HG03045 (cell line): ENCODE measurements at regions not wholly inside any gene's neighbourhood (a gene's known extent, or its start where the extent isn't known, plus 50 kb on each side); places are given as distances from the start of the nearest gene placed in this dataset.
"Not testable (repeated sequence)": the region's sequence is repeated elsewhere in the genome, so short reads cannot be mapped to it uniquely, and the experiment has no call there.

ENCODE experiments used
- ATAC-seq: cut with Tn5 transposase; IDR thresholded peaks from one replicate; pipeline ENCODE4 v1.9.1; 2021; ENCODE audit warnings: mild to moderate bottlenecking, moderate library complexity; ENCODE audit not compliant: unreplicated experiment

DNA sequence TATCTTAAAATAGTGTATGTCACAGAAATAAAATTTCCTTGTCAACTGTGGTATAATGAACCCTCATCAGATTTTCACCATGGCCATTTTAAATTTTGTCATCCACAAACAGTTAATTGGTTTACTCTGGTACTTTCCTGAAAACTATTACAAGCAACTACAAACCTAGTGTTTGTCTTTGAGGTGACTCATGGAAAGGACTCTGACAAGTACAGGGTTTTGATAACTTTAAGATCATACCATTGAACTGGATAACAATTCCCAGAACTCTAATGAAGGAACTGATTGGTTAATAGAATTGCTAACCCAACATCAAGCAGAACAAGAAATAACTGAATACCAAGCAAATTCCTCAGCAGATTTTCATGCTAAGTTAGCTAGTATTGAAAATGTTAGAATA, 237.7 kb upstream of the IPO5 start:
- no peak for ATAC-seq

DNA sequence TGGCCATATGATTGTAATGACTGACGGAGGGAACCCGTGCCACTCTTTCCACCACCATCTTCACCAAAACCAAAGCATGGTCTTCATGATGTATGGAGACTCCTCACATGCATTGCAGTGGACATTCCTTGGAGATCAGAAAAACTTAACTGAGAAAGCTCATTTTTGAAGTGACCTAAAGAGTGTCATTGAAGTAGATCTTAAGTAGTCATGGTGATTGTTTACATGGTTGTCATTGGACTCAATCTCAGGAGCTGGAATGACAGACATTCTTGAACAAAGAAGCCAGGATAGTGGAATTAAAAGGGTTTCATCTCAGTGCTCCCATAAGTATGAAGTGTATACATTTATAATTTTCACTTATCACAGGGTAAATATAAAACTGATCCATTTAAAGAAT, 236.7 kb upstream of the IPO5 start:
- ATAC-seq = no peak

DNA sequence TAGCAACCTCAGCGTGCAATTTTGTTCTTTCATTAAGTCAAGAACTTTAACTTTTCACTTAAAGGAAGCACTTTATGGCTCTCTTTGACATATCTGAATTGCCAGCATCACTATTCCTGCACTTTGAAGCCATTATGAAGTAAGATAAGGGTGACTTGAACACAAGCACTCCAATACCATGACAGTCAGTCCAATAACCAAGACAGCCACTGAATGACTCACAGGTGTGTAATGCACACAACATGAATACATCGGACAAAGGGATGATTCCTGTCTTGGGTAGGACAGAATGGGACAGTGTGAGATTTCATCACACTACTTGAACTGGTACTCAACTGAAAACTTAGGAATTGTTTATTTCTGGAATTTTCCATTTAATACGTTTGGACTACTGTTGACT, 233.7 kb upstream of the IPO5 start:
- no peak for ATAC-seq

DNA sequence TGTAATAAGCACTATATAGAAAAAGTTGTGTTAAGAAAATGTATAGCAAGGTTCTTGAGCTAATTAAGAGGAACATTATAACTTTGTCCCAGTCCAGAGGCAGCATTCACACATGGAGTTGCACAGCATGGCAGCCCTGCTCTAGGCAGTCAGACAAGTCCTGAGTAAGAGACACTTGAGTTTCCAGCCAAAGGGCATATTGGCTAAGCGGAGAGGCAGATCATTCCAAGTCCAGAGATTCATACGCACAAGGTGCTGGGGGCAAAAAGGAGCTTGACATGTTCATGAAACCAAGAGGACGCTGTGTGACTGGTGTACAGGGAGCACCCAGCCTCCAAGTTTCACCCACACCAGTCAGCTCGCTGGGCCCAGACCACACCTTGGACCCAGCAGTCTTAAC, 232.6 kb upstream of the IPO5 start:
- no peak for ATAC-seq

DNA sequence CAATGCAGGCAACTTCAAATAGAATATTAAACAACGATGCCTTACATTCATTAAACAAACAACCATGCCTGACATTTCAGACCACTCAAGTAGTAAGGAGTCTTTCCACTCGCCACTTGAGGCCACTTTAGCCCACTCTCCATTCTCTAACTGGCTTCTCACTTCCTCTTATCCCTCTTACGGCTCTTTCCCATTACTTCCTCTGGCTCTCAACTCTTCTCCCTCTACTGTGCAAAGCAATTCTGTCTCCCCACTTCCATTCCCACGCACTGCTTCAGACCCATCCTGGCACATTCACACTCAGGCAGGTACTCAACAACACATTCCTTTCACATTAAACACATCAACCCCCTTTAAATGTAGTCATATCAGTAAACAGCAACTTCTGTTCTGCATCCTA, 229.8 kb upstream of the IPO5 start:
- ATAC-seq = no peak

DNA sequence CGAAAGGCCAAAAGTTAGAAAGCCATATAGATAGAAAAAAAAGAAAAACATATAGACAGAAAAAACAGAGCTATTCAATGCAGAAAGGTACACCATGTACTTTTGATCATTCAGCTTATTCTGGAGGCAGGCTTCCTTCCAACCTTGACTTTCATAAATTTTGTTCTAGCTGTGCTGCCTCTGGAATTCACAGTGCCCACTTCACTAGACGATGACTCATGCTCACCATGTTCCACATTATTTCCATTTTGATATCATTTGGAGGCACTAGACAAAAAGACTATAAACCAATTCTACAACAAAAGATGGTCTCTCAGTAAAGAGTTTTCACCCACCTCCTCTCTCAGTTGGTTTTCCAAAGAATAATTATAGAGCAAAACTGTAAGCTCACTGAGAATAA, 229.0 kb upstream of the IPO5 start:
- no peak for ATAC-seq

DNA sequence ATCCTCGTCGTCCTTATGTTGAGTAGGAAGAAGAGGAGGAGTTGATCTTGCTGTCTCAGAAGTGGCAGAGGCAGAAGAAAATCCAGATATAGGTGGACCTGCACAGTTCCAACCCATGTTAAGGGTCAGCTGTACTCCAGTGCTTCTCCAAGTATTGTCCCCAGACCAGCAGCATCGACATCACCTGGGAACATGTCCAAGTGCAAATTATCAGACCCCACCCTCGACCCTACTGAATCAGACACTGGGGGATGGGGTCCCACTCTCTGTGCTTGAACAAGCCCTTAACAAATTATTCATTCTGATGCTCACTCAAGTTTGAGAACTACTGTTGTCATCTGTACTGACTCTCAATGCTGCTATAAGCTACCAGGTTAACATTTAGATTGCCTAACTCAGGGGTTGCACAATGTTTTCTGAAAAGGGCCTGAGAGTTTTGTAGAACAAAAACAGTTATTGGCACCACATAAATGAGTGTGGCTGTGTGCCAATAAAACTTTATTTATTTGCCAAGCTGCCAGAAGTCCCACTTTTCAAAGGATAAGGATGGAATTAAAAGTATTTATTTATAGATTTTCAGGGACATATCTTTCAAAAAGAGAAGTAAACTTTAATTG, 226.7 kb upstream of the IPO5 start:
- ATAC-seq = no peak

DNA sequence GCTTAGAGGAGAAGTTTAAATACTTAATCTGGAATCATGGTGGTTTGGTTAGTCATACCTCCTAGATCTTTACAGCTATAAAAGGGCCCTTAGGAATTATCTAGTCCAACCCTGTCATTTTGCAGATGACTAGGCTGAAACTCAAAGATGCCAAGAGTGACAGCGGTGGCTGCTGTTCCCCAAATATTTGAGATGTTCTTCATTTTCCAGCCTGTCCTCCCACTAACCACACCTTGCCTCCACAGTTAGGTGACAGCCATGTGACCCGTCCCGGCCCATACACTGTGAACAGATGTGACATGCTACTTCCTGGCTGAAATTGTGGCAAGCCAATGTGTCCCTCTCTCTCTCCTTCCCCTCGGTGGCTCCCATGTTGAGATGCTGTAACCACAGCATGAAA, 225.5 kb upstream of the IPO5 start:
- ATAC-seq = no peak

DNA sequence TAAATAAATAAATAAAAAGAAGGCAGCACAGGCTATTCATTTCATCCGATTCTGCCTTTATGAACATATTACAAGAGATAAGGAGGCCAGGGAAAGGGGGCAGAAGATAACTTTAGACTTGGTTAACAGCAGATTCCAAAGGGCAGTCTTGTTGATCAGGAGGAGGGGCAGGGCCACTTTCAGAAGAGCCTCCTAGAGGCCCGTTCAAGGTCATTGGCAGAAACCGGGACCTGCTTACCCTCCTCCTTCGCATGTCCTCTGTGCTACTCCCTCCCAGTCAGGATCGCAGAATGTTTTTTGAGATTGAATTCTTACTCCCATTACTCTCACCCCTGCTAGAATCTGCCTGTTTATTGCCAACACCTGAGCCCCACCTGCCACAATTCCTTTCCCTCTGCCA, 217.0 kb upstream of the IPO5 start:
- no peak for ATAC-seq

DNA sequence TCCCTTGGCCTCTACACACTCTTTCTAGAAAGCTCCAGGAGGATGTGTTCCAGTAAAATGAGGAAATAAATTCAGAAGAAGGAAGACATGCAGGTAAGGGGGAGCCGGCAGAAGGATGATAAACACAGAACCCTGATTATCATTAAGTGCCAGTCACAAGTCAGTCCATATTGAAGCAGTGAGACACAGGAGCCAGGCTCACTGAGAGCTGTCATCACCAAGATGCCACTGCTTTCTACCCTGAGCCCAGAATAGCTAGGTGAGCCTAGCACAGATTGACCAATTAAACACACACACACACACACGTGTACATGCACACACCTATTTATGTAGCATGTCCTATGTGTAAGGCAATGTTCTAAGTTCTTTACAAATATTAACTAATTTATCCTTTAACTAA, 211.4 kb upstream of the IPO5 start:
- ATAC-seq = no peak

DNA sequence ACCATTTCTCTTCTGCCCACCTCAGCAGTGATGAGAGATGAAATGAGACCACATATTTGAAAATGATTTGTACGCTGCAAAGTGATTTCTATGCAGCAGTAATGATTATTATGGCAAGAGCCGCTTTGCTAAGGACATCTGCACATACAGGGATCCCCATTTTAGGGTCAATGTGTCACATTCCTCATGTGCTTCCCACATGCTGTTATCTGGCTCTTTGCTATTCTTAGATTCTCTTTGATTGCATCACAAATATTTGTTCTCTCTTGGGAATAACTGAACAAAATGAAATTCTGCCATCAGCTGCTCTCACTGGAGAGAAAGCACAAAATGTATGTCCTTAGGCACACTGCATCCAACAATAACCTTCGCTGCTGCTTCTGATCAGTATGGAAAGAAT, 209.5 kb upstream of the IPO5 start:
- no peak for ATAC-seq

DNA sequence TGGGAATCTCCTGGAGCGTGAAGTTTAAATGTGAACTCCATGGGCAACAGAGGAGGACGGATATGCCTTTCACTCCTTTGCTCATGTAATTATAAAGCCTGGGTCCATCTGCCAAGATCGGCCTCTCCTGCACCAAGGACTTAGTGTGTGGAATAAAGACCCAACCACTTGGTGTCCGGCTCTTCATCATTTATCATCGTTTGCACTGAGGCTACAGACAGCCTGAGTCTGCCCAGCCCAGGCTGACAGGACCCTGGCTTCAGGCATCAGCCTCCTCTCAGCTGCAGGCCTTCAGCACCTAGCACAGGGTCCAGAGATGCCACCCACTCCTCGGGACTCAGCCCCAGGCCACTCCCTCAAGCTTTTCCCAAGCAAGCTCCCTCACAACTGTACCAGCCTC, 206.8 kb upstream of the IPO5 start:
- no peak for ATAC-seq

DNA sequence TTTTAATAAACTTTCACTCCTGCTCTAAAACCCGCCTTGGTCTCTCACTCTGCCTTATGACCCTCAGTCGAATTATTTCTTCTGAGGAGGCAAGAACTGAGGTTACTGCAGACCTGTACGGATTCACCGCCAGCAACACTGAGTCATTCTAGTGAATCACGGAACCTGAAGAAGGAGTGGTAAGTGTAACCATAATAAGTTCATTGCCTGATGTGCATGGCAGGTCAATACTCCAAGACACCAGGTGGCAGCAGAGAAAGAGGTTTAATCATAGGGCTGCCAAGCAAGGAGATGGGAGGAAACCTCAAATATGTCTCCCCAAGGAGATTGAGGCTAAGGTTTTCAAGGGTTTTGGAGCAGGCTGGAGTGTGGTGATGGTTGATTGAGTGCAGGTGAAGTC, 204.3 kb upstream of the IPO5 start:
- no peak for ATAC-seq

DNA sequence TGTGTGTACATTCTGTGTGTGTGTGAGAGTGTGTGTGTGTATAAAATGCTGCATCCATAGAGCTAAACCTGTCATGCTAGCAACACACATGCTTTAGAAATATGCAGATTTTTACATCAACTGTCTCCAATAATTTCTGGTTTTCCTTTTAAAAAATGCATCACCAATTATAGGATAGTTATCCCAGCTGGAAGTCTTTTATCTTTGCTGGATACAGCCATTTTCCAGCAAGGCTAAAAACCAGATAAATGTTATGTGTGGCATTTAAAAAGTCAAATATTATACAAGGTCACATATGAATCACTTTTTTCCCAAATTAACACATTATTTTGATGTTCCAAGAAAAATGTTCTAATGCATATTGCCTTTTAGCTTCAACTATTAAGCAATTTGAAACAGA, 202.0 kb upstream of the IPO5 start:
- ATAC-seq = no peak

DNA sequence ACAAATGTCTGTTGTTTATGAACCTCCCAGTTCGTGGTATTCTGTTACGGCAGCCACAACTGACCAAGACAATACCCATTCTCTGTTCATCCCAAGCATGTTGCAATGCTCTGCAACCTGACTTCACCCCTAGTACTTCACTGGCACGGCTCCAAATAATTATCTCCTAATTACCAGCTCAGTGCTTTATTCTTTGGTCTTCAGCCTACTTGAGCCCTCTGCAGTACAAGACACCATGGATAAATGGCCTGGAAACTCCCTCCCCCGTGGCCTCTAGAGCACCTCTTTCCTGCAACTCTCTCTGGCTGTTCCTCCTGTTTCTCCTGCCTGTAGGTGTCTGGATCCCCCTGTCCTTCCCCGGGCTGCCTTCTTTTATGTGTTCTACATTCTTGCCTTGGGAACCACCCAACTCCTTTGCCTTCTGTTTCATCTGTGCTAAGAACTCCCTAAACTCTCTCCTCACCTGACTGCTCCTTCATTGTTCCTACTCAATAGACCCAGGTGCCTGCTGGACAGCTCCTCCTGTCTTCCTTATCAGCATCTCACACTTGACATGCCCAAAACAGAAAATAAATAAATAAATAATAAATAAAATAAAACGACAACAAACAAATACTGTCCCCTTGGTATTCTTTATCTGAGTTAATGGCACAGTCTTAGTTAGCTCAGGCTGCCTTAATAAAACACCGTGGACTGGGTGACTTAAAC, 200.4 kb upstream of the IPO5 start:
- ATAC-seq = no peak

DNA sequence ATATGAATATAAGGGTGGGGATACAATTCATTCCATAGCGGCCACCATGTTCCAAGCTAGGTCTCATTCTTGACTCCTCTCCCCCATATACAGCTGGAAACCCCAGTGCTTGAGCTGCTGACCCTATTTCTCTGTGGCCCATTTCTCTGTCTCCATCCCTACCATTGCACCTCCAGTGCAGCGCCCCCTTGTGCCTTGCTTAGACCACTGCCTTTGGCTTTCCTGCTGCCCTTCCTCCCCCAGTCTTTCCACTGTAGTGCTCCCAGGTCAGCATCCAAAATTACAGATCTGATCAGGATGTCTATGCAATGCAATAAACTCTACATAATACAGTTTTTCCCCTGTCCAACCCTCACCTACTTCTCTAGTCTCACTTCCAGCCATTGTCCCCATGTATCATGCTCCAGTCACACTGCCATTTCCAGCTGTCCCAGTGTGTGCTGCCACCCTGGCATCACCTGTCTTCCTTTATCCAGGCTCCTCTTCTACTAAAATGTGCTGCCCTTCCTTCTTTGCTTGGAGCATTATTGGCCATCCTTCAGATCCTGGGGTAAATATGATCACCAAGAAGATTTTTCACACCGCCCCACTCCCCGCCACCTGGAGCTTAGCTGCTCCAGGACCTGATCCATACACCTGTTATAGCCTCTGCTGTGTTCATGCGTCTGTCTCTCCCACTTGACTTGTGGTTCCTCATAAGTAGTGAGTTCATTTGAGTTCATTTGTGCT, 199.4 kb upstream of the IPO5 start:
- ATAC-seq = no peak

DNA sequence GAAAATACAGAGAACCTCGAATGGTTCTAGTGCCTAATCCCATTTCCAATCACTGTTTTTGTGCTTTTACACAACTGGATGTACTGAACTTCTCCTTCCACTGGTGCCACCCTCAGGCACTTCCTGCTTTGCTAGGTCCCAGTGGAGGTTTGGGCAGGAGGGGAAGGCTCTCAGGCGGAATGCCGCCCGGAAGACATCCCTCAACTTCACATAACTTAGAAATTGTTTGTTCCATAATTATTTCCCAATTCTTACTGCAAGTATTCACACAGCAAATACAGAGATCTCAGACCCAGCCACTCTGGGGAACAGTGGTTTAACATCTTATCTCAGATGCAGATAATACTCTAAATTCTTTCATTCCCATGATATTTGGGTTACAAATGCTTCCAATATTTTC, 195.7 kb upstream of the IPO5 start:
- ATAC-seq = no peak

DNA sequence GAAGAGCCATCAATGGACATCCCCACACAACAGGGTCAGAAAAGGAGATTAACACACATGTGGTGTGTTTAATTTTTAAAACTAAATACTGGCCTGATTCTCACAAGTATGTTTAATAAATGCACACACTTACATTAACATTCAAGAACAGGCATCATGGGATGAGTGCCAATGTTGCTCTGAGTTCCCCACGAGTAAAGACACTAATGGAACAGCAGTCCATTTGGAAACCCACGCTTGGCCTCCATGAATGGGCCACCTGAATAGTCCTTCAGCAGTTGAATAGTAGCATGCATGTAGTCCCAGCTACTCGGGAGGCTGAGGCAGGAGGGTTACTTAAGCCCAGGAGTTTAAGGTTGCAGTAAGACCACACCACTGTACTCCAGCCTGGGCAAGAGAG, 195.2 kb upstream of the IPO5 start:
- no peak for ATAC-seq

DNA sequence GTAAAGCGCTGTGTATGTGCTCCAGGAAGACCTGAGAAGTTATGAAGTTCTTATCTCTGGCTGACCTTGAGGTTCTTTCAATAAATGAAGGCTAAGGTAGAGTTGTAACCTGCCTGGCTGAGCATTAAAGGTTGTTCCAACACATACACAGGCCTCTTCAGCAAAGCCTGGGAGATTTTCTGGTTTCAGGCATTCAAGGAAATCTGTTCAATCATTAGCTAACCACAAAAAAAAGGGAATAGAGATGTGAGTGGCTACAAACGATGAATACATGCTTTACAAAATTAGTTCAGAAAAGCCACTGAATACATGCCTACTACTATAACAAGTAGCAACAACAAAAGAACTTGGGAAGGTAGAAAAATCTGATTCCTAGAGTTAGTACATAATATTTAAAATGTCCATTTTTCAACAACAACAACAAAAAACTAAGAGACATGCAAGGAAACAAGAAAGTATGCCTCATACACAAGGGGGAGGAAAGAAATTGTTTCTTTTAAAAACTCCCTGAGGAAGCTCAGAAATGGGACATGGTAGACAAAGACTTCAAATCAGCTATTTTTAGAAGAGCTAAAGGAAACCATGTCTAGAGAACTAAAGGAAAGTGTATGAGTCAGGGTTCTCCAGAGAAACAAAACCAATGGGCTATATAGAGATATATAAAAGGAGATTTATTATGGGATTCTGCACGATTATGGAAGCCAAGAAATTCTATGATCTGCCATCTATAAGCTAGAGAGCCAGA, 191.5 kb upstream of the IPO5 start:
- no peak for ATAC-seq

DNA sequence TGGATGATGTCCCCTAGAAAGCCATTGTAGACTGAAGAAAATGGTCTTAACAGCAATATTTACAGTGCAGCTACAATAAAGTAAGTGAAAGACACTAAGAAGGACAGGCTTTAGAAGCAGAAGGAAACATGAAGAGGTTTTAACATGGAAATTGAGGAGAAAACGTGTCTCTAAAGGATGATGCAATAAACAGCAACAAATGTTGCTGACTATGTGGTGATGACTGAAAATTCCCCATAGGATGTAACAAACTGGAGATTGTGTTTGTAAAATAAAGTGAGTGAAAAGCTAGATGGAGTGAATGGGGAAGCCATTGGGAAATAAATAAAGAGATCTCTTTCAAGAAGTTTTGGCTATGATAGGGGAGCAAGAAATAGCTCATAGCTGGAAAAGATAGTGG, 186.7 kb upstream of the IPO5 start:
- ATAC-seq = no peak

DNA sequence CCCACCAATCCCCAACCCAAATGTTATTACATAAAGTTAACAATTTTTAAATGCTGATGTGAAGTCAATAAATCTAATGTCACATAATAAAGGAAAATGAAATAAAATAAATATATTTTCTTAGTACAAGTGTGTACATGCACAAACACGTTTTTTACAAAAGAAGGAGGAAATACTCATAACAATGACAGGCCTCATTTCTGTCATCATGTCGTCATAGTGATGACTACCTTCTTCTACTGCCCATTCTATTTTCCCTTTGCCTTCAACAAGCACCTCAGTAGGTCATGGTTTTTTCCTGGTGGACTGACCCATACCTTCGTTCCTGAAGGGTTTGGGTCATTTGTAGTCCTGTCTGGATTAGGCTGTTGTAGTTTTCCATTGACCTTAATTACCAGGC, 185.3 kb upstream of the IPO5 start:
- no peak for ATAC-seq

DNA sequence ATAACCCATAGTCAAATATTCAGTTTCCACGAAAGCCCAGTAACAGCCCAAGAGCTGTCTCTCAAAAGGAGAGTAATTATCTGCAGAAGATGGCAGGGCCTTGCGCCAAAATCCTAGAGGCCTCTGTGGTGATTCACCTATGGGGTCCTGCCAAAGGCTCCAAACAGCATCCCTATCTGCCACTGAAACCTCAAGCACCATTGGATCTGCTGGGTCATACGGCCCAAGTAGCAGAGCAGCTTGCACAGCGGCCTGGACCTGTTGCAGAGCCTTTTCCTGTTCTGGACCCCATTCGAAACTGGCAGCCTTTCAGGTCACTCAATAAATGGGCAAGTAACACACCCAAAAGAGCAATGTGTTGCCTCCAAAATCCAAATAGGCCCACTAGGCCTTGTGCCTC, 183.2 kb upstream of the IPO5 start:
- ATAC-seq = not testable (repeated sequence)
